ENCODE measurements at regions not wholly inside any gene's neighbourhood (a gene's known extent, or its start where the extent isn't known, plus 50 kb on each side); places are given as distances from the start of the nearest gene placed in this dataset.

- Histone ChIP-seq H3K36me3 (ENCODE audit: insufficient read depth, low read length, poor library complexity, severe bottlenecking) (no peaks in the 10 kb centered on the region), H3K4me1 (ENCODE audit: insufficient read depth, low read length, poor library complexity, severe bottlenecking) (no peaks in the 10 kb centered on the region), H3K27me3 (replicated peaks; ENCODE audit: insufficient read depth, low read depth, low read length, poor library complexity) (no peaks in the 10 kb centered on the region), H3K27ac (ENCODE audit: low read depth, low read length, poor library complexity, severe bottlenecking) (no peak overlapping the region), H3K4me3 (ENCODE audit: low read depth, low read length, poor library complexity, severe bottlenecking) (no peak overlapping the region), H3K9me3 (ENCODE audit: low read depth, low read length, poor library complexity, severe bottlenecking) (no peaks in the 10 kb centered on the region)
- intact Hi-C loops (cut with micrococcal nuclease; ENCODE audit: unreplicated experiment), result no loop called here
- DNase-seq (ENCODE audit: low spot score), result no peak
- no TSS peak for BruUV-seq (replicated peaks)
- CTCF ChIA-PET, result no interaction called here
- TF ChIP-seq CTCF (conservative IDR thresholded peaks at IDR 0.05; ENCODE audit: low read depth, low read length), result no peak
- no peak for TF ChIP-seq EZH2 (IDR thresholded peaks at IDR 0.05; ENCODE audit: borderline replicate concordance, low read depth, low read length, poor library complexity, severe bottlenecking)
- POLR2A ChIA-PET (ENCODE audit: low non-redundant PET), result no interaction called here
Observed at GRCh38 chr1:244953901-244954300, 89.6 kb upstream of the HNRNPU start.

GRCh38 chr1:244952940-244953339 is 88.6 kb upstream of the HNRNPU start:
- H3K36me3 ChIP-seq (ENCODE audit: insufficient read depth, low read length, poor library complexity, severe bottlenecking), result no peaks in the 10 kb centered on the region
- BruUV-seq (replicated peaks), result no TSS peak
- H3K27ac ChIP-seq (ENCODE audit: low read depth, low read length, poor library complexity, severe bottlenecking), result no peak overlapping the region
- intact Hi-C loops (cut with micrococcal nuclease; ENCODE audit: unreplicated experiment), result no loop called here
- H3K4me3 ChIP-seq (ENCODE audit: low read depth, low read length, poor library complexity, severe bottlenecking), result no peak overlapping the region
- TF ChIP-seq CTCF (conservative IDR thresholded peaks at IDR 0.05; ENCODE audit: low read depth, low read length) (no peak), EZH2 (IDR thresholded peaks at IDR 0.05; ENCODE audit: borderline replicate concordance, low read depth, low read length, poor library complexity, severe bottlenecking) (no peak)
- no peaks in the 10 kb centered on the region for H3K27me3 ChIP-seq (replicated peaks; ENCODE audit: insufficient read depth, low read depth, low read length, poor library complexity)
- no peaks in the 10 kb centered on the region for H3K4me1 ChIP-seq (ENCODE audit: insufficient read depth, low read length, poor library complexity, severe bottlenecking)
- no peaks in the 10 kb centered on the region for H3K9me3 ChIP-seq (ENCODE audit: low read depth, low read length, poor library complexity, severe bottlenecking)
- ChIA-PET CTCF (no interaction called here), POLR2A (ENCODE audit: low non-redundant PET) (no interaction called here)
- no peak for DNase-seq (ENCODE audit: low spot score)

GRCh38 chr1:244952280-244952933 is 88.1 kb upstream of the HNRNPU start:
- Histone ChIP-seq H3K36me3 (ENCODE audit: insufficient read depth, low read length, poor library complexity, severe bottlenecking) (no peaks in the 10 kb centered on the region), H3K4me3 (ENCODE audit: low read depth, low read length, poor library complexity, severe bottlenecking) (no peak overlapping the region), H3K27me3 (replicated peaks; ENCODE audit: insufficient read depth, low read depth, low read length, poor library complexity) (no peaks in the 10 kb centered on the region), H3K27ac (ENCODE audit: low read depth, low read length, poor library complexity, severe bottlenecking) (no peak overlapping the region), H3K9me3 (ENCODE audit: low read depth, low read length, poor library complexity, severe bottlenecking) (no peaks in the 10 kb centered on the region), H3K4me1 (ENCODE audit: insufficient read depth, low read length, poor library complexity, severe bottlenecking) (no peaks in the 10 kb centered on the region)
- ChIA-PET CTCF (no interaction called here), POLR2A (ENCODE audit: low non-redundant PET) (no interaction called here)
- intact Hi-C loops (cut with micrococcal nuclease; ENCODE audit: unreplicated experiment), result no loop called here
- no peak for DNase-seq (ENCODE audit: low spot score)
- TF ChIP-seq CTCF (conservative IDR thresholded peaks at IDR 0.05; ENCODE audit: low read depth, low read length), result no peak
- TF ChIP-seq EZH2 (IDR thresholded peaks at IDR 0.05; ENCODE audit: borderline replicate concordance, low read depth, low read length, poor library complexity, severe bottlenecking), result no peak
- no TSS peak for BruUV-seq (replicated peaks)
